NCI-H187 treated with DMSO at 0.1 percent for 48 hours (cell line): ENCODE measurements at regions not wholly inside any gene's neighbourhood (a gene's known extent, or its start where the extent isn't known, plus 50 kb on each side); places are given as distances from the start of the nearest gene placed in this dataset.
"Not testable (repeated sequence)": the region's sequence is repeated elsewhere in the genome, so short reads cannot be mapped to it uniquely, and the experiment has no call there.

ENCODE experiments used
- DNase-seq: peaks from one replicate; lab custom pipeline; 2025; lab: John Stamatoyannopoulos, UW

DNA sequence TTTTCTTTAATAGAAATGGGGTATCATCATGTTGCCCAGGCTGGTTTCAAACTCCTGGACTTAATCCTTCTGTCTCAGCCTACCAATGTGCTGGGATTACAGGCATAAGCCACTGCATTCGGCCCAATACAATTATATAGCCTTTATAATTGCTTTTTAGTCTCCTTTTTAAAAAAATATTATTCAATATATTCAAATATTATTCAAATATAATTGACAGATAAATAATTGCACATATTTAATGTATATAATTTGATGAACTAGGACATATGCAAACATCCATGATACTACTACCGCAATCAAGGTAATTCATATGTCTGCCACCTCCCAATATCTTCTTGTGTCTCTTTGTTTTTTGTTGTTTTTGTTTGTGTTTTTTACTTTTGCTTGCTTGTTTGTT lies 894.2 kb upstream of the PTPRD start:
- no peak for DNase-seq

DNA sequence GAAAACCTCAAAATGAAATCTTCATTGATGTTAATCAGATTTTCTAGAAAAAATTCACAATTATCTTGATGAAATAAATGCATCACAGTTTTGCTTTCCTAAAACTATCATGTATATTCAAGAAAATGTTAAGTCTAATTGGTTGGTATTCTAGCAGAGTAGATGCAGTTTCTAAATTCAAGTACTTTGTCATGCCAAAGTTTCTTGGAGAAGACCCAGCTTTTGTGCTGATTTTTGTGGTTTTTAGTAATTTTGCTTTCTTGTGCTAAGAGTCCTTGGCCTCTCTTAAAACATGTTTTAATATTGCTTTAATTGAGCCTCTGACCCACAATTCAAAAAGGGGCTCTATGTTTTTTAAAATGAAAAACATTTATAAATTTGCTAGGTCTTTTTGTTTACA lies 924.8 kb upstream of the PTPRD start:
- DNase-seq = no peak

DNA sequence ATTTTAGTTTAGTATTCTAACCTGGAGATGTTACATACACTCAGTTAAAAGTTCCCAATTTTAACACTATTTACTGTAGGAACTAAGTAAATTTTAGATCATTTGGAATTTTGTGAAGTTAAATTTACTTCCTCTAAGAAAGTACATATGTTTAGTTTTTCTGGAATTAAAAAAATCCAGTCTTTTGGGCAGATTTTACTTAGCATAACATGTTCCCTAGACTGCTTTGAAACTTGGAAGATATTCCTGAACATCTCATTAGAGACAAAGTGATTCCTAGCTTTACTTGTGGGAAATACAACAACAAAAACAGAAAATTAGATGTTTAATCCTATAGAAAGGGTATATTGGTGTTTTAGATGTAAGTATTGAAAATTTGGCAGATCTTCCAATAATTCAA lies 930.0 kb upstream of the PTPRD start:
- no peak for DNase-seq

DNA sequence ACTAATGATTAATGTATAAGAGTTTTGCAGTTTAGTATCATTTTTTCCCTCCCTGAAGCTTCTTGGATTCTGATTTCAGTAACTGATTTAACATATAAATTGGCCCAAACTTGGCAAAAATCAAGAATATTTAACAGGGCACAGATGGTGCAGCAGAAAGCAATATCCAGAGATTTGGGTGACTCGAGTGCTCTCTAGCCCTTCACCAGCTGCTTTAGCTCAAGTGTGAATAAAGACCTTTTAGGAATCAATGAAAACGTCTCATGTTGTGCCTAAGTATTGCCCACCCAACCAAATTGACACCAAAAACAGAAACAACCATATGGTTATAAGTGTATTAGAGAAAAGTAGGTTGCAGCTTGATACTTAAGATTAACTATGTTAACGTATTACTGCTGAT lies 933.4 kb upstream of the PTPRD start:
- no peak for DNase-seq

DNA sequence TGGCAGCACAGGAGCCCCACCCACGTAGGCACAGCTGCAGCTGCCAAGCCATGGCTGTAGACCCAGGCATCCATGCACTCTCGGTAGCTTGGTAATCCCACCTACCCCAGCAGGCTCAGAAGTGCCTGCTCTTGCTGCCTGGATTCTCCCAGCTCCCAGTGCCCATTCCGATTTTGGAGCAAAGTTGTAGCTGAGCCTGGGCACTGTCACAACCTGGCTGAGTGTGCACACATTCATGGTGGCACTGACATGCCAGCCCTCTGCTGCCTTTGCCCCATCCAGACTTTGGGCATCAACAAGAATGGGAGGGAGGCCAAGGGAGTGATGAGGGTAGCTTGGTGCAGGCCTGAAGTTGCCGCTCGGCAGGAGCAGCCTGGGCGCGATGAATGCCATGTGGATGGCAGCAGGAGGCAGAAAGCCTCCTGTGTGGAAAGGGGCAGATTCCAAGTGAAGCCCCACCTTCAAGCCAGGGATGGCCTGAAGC lies 936.6 kb upstream of the PTPRD start:
- DNase-seq = no peak

DNA sequence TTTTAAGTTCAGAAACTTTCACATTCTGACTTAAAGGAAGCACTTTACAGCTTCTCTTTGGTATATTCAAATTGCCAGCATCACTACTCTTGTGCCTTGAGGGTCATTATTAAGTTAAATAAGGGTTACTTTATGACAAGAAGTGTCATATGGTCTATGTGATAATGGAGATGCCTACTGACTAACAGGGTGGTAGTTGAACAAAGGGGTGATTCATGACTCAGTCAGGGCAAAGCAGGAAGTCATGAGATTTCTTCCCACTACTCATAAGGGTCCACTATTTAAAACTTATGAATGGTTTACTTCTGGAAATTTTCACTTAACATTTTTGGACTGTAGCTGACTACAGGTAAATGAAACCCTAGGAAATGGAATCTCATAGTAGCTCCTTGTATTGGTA lies 938.3 kb upstream of the PTPRD start:
- DNase-seq = no peak

DNA sequence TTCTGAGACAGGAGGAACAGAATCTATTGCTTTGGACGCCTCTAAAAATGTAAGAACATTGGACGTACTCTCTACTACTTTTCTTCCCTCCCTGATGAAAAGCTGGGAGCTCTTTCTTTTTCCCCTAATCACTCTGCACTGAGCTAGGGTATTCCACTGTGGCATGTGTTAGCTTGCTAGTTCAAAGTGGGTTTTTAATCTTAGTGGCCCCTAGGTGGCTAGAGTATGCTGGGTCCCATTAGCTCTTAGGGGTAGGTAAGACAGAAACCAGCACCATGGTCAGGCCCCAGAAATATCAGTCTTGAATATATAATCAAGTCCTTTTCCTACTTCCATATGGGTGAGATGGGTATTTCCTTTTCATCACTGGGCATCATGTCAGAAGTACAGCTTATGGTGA lies 945.2 kb upstream of the PTPRD start:
- no peak for DNase-seq

DNA sequence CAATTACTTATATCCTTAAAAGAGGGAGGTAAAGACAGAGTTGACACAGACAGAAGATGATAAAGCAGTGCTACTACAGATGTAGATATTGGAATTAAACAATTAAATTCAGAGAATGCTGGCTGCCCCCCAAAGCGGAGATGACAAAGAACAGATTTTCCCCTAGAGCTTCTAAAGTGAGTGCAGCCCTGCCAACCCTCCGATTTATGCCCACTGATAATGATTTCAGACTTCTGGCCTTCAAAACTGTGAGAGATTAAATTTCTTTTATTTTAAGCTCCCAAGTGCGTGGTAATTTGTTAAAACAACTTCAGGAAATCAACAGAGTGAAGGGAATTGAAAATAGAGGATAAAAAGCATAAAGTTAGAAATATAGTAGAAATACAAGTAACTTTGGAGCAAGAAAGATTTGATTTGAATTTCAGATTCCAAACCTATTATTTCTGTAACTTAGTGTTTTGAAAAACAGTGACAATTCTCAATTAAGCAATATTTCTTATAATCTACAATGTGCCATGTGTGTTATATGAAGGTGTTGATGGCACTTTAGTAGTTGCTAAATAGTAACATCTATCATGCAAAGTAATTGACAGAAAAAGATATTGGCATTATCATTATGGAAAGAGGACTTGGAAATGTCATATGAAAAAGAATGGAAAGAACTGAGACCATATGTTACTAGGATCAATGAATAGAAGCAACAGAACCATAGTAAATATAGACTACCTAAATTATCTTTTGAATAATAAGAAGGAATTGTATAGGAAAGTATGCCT lies 946.4 kb upstream of the PTPRD start:
- DNase-seq = no peak

DNA sequence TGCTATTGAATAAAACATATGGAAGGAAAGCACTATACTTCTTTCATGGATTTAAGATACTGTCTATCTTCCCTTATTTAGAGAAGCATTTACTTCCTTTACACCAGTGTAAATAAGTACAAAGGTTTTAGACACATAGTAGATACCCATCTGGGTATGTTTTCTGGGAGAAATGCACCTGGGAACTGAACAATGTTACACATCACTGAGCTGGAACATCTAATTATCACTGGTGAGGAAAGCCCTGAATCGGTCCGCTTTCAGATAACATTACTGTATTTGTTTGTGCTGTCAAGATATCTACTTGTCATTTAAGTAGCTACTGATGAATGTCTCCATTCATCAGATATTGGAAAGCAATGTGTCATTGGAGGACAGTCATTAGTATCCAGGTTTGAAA lies 964.7 kb upstream of the PTPRD start:
- DNase-seq = no peak

DNA sequence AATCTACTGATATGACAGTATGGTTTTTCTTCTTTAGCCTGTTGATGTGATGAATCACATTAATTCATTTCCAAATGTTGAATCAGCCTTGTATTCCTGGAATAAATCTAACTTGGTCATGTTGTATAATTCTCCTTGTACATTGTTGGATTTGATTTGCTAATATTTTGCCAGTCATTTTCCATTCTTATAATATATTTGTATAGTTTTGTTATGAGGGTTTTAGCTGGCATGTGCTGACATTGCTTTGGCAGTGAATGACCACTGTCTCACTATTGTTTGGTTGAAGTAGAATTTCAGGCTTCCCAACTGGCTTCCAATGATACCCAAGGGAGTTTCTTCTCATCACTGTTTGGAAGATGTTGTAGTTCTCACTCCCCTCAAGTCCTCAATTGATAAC lies 983.0 kb upstream of the PTPRD start:
- DNase-seq = no peak

DNA sequence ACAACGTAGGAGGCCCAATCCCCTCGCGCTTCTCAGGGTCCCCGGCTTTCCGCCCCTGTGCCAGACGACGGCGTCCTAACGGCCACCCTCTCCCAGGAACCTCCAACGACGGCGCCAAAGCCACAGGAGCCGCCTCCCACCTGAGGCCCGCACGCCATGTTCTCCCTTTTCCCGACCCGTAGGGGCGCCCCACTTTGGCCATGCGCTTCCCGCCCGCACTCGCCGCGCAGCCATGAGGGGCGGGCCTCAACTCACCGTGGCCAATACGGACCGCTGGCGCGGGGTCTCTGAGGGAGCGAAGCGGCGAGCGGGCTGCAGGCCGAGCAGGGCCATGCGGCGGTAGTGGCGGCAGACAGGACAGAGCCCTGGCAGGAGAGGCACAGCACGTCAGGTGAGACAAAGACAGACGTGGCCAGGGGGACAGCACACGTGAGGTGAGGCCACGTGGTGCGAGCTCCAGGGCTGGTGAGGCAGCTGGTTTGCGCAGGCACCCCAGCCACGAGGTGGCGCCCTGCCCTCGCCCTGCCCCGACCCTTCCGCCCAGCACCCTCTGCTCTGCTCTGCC lies 1005.5 kb upstream of the PTPRD start:
- no peak for DNase-seq

DNA sequence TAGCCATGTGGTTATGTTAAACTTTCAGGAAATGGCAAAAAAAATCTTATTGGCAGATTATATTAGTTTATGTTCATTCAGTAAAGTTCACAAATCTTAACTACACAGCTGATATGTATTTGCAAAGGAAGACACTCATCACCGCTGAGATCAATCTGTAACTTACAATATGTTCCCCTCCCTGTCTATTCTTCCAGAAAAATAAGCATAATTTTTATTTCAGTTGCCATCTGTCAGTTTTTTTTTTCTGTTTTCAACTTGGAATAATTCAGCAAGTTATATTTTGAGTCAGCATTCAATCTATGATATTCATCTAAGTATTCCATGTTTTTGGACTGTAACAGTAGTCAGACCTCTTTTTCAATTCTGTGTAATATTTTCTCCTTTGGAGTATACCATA lies 1019.9 kb upstream of the PTPRD start:
- DNase-seq = no peak

DNA sequence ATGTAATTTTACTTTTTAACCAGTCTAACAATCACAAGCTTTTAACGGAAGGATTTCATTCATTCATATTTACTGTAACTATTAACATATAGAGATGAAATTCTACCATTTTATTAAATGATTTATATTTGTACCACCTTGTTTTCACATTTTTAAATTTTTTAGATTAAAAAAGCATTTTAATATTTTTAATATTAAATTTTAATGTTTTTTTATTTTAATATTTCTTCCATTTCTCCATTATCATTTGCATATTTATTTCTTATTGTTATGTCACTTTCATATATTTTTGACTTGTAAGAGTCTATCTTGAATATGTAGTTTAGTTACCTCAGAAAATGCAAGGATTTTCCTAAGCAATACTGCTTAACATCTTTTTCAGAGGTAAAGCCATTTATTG lies 1034.0 kb upstream of the PTPRD start:
- no peak for DNase-seq

DNA sequence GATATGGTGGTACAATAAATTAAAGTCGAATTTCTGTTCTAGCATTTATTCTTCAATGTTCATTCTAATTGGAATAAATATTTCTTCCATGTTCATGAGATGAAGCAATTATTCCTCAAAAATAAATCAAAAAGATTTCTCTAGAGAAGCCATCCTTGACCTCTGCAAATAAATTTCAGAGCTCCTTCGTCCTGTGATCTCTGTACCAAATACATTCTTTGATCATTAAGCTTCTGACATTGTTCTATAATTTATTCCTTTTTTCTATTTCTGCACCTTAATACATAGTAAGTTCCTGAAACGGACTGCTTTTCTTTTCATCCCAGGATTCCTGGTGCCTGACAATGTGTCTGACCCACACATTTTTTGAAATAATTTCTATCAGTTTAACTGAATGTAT lies 1039.3 kb upstream of the TYRP1 start:
- DNase-seq = no peak

DNA sequence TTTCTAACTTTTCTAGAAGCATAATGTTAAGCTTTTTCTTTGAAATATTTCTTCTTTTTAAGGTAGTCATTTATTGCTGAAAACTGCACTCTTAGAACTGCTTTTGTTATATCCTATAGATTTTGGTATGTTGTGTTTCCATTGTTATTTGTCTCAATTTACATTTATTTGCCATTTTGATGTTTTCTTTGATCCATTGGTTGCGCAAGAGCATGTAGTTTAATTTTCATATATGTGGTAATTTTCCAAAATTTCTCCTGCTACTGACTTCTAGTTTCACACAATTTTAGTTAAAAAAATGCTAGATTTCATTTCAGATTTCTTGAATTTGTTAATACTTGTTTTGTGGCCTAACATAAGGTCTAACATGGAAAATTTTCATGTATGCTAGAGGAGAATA lies 1029.3 kb upstream of the TYRP1 start:
- no peak for DNase-seq

DNA sequence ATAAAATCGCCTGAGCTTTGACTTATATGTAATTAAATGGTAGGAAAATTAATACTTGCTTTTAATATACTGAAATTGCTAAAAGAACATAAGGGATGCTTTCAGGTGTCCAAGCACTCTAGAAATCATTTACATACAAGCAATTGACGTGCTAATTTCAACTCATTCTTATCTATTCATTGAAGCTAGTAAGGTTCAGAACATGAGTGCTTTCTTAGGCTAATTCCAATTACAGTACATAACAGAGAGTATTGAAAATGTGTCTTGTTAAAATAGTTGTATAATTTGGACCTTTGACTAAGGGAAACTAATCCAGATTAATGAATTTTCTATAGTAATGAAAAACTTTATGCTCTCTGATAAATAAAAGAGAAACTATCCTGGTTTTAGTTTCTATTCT lies 1016.4 kb upstream of the TYRP1 start:
- DNase-seq = no peak

DNA sequence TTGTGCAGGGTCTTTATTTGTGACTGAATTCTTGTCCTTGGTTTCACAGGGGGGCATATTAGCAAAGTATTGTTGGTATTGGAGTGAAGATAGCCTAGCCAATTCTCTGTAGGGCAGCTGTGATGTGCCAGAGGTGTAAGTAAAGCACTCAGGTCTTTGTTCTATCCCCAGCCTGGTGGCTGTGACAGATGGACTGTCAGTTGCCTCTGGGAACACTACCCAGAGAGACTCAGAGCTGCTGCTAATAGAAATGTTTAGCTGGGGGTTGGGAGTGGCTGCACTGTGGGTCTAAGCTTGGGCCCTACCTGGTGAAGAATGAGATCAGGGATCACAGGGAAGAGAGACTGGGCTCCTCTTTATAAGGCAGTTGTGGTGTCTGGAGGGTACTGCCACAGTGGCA lies 1006.5 kb upstream of the TYRP1 start:
- DNase-seq = no peak

DNA sequence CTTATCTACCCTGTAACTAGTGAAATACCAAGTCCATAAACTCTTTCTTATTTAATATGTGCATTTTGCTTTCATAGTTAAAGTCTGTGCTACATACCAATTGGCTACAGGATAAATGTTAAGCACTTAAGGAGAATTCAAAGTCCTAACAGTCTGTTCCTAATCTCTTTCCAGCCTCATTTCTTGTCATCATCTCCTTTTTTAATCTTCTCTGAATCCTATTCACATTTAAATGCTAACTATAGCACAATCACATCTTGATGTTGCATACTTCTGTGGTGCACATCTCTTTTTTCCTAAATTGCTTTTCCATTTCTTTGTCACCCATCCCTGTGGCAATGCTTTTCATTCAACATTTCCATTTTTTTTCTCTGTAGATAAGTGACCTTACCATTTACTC lies 996.1 kb upstream of the TYRP1 start:
- no peak for DNase-seq

DNA sequence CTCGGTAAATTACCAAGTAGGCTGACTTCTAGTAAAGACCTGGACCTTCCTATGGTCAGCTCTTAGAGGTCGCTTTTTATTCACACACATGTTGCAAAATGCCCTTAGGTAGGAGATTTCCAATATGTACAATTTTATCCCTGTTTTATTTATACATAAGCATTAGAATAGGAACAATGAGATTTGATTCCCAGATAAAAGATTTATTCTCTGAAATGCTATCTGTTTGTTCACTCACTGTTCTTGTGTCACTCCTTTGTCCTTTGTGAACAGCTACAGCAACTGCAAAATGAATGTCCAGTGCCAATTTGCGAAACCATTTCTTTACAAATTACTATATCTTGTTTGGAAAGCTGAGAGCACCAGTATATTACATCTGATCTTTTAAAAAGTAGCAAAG lies 991.5 kb upstream of the TYRP1 start:
- DNase-seq = no peak

DNA sequence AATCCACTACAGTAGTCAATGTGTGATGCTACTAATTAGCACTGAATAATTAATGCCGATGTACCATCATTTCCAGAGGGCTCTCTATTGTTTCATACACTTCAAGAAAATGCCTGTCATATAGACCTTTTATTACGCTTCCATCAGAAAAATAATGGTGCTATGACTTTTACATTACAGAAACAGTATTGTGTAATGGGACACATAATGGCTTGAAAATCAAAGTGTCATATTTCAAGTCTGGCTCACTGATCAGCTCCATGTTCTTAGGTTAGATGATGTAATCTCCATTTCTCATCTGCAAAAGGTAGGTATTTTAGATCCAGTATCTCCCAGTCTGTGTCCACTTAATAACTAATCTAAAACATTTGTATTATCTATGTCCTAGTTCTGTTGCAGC lies 990.6 kb upstream of the TYRP1 start:
- no peak for DNase-seq

DNA sequence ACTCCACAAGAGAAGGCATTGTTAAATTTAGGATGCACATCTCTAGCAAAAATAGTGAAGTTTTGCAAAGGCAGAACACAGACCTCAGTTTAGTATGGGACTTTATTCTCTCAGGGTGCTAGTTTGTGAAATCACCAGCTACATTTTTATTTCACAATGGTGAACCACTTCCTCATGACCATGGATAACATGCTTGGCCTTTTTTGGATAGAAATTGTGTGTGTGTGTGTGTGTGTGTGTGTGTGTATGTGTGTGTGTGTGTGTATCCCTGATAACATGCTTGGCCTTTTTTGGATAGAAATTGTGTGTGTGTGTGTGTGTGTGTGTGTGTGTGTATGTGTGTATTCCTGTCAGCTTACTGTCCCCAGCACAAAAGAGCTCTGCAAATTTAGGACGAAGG lies 989.0 kb upstream of the TYRP1 start:
- DNase-seq = not testable (repeated sequence)

DNA sequence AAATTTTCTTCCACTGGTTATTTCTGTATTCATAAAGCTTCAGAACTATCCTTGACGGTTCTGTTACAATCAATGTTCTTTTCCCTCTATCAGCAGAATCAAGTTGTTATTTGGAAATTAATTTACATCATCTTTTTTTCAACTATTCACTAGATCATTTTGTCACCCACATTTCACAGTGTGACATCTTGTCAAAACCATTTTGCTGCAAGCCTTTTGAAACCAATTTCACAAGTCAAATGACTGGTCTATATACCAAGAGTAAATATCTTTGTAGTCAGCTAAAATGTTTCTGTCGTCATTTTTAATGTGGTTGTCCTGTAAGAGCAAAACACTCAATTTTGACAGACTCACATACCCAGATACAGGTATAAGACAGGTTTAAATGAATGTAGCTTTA lies 984.3 kb upstream of the TYRP1 start:
- DNase-seq = no peak

DNA sequence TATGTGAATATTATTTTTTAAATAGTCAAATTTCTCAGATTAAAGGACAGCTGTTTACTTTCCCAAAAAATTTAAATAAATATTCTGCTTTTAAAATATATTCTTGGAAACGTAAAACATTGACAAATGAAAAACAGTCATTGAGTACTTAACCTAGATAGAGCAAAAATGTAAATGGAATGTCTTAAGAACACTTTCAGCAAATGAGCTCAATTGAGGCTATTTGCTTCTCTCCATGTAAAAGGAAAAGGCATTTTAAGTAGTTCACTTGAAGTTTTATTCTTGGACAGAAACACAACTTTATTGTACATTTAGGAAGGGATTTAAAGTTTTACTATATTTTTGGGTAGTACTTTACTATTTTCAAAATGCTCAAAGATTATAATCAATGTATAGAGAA lies 983.6 kb upstream of the TYRP1 start:
- DNase-seq = no peak

DNA sequence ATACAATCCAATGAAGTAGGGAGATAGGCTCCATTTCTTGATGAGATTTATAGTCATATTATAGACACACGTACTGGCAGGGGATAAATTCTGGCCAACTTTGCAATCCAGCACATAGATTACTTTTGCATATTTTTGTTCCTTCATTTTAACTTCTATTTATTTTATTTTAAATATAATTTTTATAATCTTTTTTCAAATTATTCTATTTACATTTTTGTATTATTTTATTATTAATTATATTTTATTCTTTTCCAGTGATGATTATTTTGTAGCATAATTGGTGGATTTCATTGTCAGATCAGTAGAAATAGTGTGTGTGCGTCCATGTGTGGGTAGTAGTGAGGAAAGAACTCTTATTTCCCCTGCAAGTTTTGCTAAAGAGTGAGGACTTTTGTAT lies 980.1 kb upstream of the TYRP1 start:
- no peak for DNase-seq
